Activated CD4-positive, CD25-positive, alpha-beta regulatory T cell treated with anti-CD3 and anti-CD28 coated beads, Interleukin-2, amount 50 U/mL, for 24 hours (primary cell): ENCODE measurements at regions not wholly inside any gene's neighbourhood (a gene's known extent, or its start where the extent isn't known, plus 50 kb on each side); places are given as distances from the start of the nearest gene placed in this dataset.
"Not testable (repeated sequence)": the region's sequence is repeated elsewhere in the genome, so short reads cannot be mapped to it uniquely, and the experiment has no call there.

Experiments used
- ATAC-seq, 2 donors: fragments of 150-1000 bp; cut with Tn5 transposase; one replicate each; pipeline ENCODE4 v1.10.0; 2021; ENCODE audit warnings: mild to moderate bottlenecking in 1 of 2, moderate library complexity in 1 of 2

DNA sequence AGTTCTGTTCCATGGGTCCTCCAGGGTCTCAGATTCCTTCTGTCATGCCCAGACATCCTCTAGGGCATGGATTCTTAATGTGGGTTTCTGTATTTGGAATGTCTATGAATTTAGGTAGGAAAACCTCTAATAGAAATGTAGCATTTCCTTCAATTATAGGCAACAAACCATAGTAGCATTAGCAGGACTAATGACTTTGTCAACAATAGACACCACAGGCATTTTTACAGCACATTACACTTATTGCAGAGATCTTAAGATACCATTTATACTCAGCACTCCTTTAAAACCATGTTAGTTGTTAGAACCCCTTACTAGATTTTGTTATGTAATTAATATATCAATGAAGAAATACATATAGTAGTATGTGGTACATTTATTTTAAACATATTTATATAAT, 77.8 kb upstream of the TBC1D5 start:
- no peak for ATAC-seq

DNA sequence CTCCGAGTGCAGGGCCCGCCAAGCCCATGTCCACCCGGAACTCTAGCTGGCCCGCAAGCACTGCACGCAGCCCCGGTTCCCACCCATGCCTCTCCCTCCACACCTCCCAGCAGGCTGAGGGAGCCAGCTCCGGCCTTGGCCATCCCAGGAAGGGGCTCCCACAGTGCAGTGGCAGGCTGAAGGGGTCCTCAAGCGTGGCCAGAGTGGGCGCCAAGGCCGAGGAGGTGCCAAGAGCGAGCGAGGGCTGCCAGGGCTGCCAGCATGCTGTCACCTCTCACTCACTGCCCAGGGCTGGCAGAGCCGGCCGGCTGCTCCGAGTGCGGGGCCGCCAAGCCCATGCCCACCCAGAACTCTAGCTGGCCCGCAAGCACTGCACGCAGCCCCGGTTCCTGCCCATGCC, 75.5 kb upstream of the TBC1D5 start:
- ATAC-seq, result not testable (repeated sequence)

DNA sequence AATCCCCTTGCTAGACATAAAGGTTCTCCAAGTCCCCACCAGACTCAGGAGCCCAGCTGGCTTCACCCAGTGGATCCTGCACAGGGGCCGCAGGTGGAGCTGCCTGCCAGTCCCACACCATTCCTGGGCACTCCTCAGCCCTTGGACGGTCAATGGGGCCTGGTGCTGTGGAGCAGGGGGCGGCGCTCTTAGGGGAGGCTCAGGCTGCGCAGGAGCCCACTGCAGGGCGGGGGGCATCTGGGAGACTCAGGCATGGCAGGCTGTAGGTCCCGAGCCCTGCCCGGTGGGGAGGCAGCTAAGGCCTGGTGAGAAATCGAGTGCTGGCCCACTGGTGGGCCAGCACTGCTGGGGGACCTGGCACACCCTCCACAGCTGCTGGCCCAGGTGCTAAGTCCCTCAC, 75.1 kb upstream of the TBC1D5 start:
- ATAC-seq, result no peak

GRCh38 chr3:17816839-17817238, 74.4 kb upstream of the TBC1D5 start:
- ATAC-seq, result not testable (repeated sequence)

DNA sequence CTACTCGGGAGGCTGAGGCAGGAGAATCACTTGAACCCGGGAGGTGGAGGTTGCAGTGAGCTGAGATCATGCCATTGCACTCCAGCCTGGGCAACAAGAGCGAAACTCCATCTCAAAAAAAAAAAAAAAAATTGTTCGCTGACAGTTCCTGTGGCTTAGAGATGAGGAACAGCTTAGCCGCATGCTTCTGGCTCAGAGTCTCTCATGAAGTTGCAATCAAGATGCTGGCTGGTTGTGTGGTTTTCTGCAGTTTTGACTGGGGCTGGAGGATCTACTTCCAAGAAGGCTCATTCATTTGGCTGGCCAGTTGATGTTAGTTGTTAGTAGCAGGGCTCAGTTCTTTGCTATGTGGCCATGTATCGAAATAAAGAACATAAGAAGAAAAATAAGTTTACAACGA, 69.9 kb upstream of the TBC1D5 start:
- ATAC-seq, result not testable (repeated sequence)

- no peak for ATAC-seq
Observed at GRCh38 chr3:17811646-17812045, 69.2 kb upstream of the TBC1D5 start.

GRCh38 chr3:17810759-17811158, 68.3 kb upstream of the TBC1D5 start:
- no peak for ATAC-seq

- no peak for ATAC-seq
Observed at GRCh38 chr3:17808994-17809393, 66.6 kb upstream of the TBC1D5 start.

GRCh38 chr3:17806876-17807275, 64.4 kb upstream of the TBC1D5 start:
- no peak for ATAC-seq

- no peak for ATAC-seq
Observed at GRCh38 chr3:17806201-17806600, 63.8 kb upstream of the TBC1D5 start.

DNA sequence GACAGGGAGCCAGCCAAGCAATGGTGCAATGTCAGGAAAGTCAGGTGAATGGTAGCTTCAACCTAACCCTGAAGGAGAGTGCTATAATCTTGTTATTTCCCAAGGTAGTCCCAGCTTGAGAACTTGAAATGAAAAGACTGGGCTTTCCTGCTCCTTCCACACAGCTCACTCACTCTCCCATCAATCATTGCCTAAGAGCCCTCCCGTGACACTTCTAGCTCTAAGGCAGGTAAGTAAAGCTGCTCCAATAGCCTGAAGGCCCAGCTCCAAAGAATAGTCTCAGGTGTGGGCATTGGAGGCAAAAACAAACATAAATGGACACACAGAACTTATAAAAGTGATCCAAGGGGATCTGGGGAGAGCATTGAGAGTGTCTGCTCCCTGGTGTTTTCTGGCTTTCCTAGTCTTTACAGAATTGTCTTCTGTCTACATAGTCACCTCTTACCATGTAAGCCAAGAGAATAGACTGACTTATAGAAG, 63.1 kb upstream of the TBC1D5 start:
- ATAC-seq, result no peak

DNA sequence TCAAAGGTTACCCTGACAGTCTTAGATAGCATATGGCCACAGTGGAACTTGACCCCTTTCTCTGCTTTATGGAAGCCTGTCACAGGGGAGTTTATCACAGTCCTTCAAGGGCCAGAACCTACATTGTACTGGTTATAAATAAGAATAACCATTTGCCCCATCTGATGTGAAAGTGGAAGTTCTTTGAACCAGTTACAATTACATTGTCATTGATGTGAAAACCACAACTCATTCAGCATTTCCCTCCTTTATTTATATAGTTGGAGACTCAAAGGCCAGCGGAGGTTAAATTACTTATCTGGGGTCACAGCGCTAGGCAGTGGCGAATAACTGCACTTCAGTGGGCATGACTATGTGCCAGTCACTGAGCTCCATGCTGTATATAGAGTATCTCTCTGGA, 60.5 kb upstream of the TBC1D5 start:
- ATAC-seq, result no peak

GRCh38 chr3:17801131-17801530, 58.7 kb upstream of the TBC1D5 start:
- no peak for ATAC-seq

GRCh38 chr3:17800232-17800631, 57.8 kb upstream of the TBC1D5 start:
- no peak for ATAC-seq

DNA sequence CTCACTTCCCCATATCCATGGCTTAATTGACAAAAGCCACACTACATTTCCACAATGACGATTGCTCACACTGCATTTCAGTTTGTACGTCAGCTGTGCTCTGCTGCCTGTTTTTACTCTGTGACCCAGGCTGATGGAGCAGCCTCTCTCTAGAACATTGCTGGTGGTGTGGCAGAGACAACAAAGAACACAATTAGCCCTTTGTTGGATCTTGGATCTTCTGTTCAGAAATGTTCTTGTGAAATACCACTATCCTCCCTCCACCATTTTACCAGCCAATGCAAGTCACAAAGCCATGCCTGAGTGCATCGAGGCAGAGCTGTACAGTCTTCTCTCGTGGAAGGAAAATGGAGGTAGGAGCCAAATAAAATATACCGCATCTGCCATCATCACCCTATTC, 56.9 kb upstream of the TBC1D5 start:
- no peak for ATAC-seq

DNA sequence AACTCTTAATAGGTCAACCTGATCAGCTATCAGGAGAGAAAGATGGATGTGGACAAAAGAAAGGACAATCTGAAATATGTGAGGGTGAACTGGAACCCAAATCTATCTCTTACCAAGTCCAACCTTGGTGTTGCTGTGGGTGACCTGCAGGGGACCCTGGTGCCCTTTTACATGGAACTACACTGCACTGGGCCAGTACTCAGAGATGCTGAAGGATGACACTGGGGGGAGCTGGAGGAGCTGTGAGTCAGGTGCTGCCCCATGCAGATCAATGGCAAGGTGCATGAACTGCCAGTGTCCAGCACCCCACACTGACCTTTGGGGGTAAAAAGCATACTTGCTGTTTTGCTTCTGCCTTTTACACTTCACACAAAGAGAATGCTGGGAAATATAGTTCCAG, 55.6 kb upstream of the TBC1D5 start:
- ATAC-seq, result no peak

- no peak for ATAC-seq
Observed at GRCh38 chr3:17795711-17796110, 53.3 kb upstream of the TBC1D5 start.

- no peak for ATAC-seq
Observed at GRCh38 chr3:17795280-17795679, 52.8 kb upstream of the TBC1D5 start.

DNA sequence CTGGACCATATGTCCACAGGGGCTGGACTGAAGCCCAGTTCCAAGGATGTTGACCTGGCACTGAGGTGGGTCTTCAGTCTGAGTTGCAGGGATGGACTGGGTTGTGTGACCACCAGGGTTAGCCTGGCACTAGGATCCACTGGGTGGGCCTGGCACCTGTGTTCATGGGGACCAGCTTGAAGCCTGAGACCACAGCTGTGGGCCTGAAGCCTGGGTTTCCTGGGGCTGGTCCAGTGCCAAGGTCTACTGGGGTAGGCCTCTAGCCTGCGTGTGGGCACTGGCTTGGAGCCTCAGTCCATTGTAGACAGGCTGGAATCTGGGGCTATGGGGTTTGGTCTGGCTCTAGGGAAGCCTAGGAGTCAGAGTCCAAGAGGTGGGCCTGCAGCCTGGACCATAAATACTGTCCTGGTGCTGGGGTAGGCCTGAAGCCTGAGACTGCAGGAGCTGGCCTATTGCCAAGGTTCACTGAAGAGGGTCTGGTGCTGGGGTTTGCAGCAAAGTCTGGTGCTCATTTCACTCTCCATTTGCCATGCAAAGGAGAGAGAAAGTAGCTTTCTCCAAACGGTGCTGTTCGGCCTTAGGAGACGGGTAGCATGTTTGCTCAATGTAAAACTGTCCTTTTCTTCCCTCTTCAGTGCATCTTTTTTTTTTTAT, 51.2 kb upstream of the TBC1D5 start:
- ATAC-seq, result no peak
